Tibial nerve (tissue), 4 donors: ENCODE measurements at regions not wholly inside any gene's neighbourhood (a gene's known extent, or its start where the extent isn't known, plus 50 kb on each side); places are given as distances from the start of the nearest gene placed in this dataset.

Experiments used
- DNase-seq, 2 donors: peaks; one replicate each; pipeline ENCODE4 v3.0.0-alpha.2; 2019; ENCODE audit warnings: low spot score in 2 of 2
- H3K27ac ChIP-seq, 4 donors: fragments of 200-600 bp; sonication (generic) in 3 of 4; one replicate each; pipeline ENCODE4 v1.5.1; 2017 to 2019; ENCODE audit warnings: mild to moderate bottlenecking in 1 of 4
- H3K27me3 ChIP-seq, 2 donors: fragments of 200-600 bp; sonication (generic) in 1 of 2; one replicate each; pipeline versions ENCODE4 v1.5.1 to v1.6.0; 2017 to 2019
- H3K36me3 ChIP-seq, 3 donors: fragments of 200-600 bp; sonication (generic); one replicate each; pipeline ENCODE4 v1.5.1; 2018 to 2019
- H3K4me1 ChIP-seq, 4 donors: fragments of 200-600 bp; sonication (generic) in 3 of 4; one replicate each; pipeline ENCODE4 v1.5.1; 2017 to 2019
- H3K4me3 ChIP-seq, 4 donors: fragments of 200-600 bp; sonication (generic) in 3 of 4; one replicate each; pipeline ENCODE4 v1.5.1; 2017 to 2019; ENCODE audit warnings: mild to moderate bottlenecking in 1 of 4, moderate library complexity in 1 of 4
- H3K9me3 ChIP-seq, 4 donors: fragments of 200-600 bp; sonication (generic) in 3 of 4; one replicate each; pipeline ENCODE4 v1.5.1; 2017 to 2019
- CTCF ChIP-seq, 5 experiments: fragments of 200-600 bp in 3 of 5; fragments of 450-650 bp in 2 of 5; sonication (generic) in 3 of 5; IDR thresholded peaks; one replicate each; pipeline ENCODE4 v1.5.1; 2016 to 2019; ENCODE audit warnings: antibody characterized with exemption in 5 of 5, mild to moderate bottlenecking in 3 of 5, moderate library complexity in 2 of 5
- EP300 ChIP-seq, 2 donors: sonication (generic); formaldehyde crosslinking; IDR thresholded peaks; one replicate each; pipeline ENCODE4 v1.6.1; 2017; ENCODE audit warnings: antibody characterized with exemption in 2 of 2, mild to moderate bottlenecking in 1 of 2
- POLR2A ChIP-seq, 2 donors: fragments of 450-650 bp; IDR thresholded peaks; one replicate each; pipeline ENCODE4 v1.6.1; 2017; ENCODE audit warnings: antibody characterized with exemption in 2 of 2, mild to moderate bottlenecking in 2 of 2, moderate library complexity in 2 of 2
- WGBS, 2 donors: methylation state at CpG; one replicate each; pipeline ENCODE4 v1.1.5; 2018; 5-methylcytosine and 5-hydroxymethylcytosine counted together

GRCh38 chr17:59487161-59487873 is 78.1 kb upstream of the DHX40 start:
- Histone ChIP-seq H3K4me3 (no peak overlapping the region), H3K4me1 (no peaks in the 10 kb centered on the region), H3K36me3 (no peaks in the 10 kb centered on the region), H3K27ac (no peak overlapping the region), H3K27me3 (no peaks in the 10 kb centered on the region), H3K9me3 (no peaks in the 10 kb centered on the region)
- WGBS, 2 donors: 66 to 72% methylated on average over 7 of the region's 7 CpGs
- DNase-seq: no peak
- TF ChIP-seq POLR2A (IDR thresholded peaks at IDR 0.05): no peak
- TF ChIP-seq EP300 (IDR thresholded peaks at IDR 0.05): no peak
- TF ChIP-seq CTCF (IDR thresholded peaks at IDR 0.05): no peak

GRCh38 chr17:59488805-59489204 is 76.6 kb upstream of the DHX40 start:
- Histone ChIP-seq H3K27me3 (no peaks in the 10 kb centered on the region), H3K4me3 (no peak overlapping the region), H3K27ac (no peak overlapping the region), H3K36me3 (no peaks in the 10 kb centered on the region), H3K4me1 (no peaks in the 10 kb centered on the region), H3K9me3 (no peaks in the 10 kb centered on the region)
- DNase-seq: no peak
- 86 to 91% methylated on average over 5 of the region's 5 CpGs for WGBS, 2 donors
- TF ChIP-seq CTCF (IDR thresholded peaks at IDR 0.05) (no peak), POLR2A (IDR thresholded peaks at IDR 0.05) (no peak), EP300 (IDR thresholded peaks at IDR 0.05) (no peak)

- H3K4me3 ChIP-seq: no peak overlapping the region
- DNase-seq: no peak
- no peak overlapping the region for H3K27ac ChIP-seq
- WGBS, 2 donors: 25 to 34% methylated on average over 3 of the region's 3 CpGs
- H3K9me3 ChIP-seq: no peaks in the 10 kb centered on the region
- TF ChIP-seq CTCF (IDR thresholded peaks at IDR 0.05): no peak
- TF ChIP-seq EP300 (IDR thresholded peaks at IDR 0.05): no peak
- no peak for TF ChIP-seq POLR2A (IDR thresholded peaks at IDR 0.05)
- H3K36me3 ChIP-seq: no peaks in the 10 kb centered on the region
- no peaks in the 10 kb centered on the region for H3K27me3 ChIP-seq
- H3K4me1 ChIP-seq: no peaks in the 10 kb centered on the region
Observed at GRCh38 chr17:59490216-59490615, 75.2 kb upstream of the DHX40 start.

- Histone ChIP-seq H3K4me3 (no peak overlapping the region), H3K36me3 (no peaks in the 10 kb centered on the region), H3K4me1 (no peaks in the 10 kb centered on the region), H3K27me3 (no peaks in the 10 kb centered on the region), H3K27ac (no peak overlapping the region), H3K9me3 (no peaks in the 10 kb centered on the region)
- WGBS, 2 donors: 55 to 62% methylated on average over 5 of the region's 5 CpGs
- DNase-seq: no peak
- TF ChIP-seq CTCF (IDR thresholded peaks at IDR 0.05) (no peak), POLR2A (IDR thresholded peaks at IDR 0.05) (no peak), EP300 (IDR thresholded peaks at IDR 0.05) (no peak)
Observed at GRCh38 chr17:59491353-59492090, 73.9 kb upstream of the DHX40 start.

- WGBS, 2 donors: 60 to 73% methylated on average over 2 of the region's 2 CpGs
- H3K36me3 ChIP-seq: no peaks in the 10 kb centered on the region
- TF ChIP-seq POLR2A (IDR thresholded peaks at IDR 0.05) (no peak), EP300 (IDR thresholded peaks at IDR 0.05) (no peak), CTCF (IDR thresholded peaks at IDR 0.05) (no peak)
- no peaks in the 10 kb centered on the region for H3K4me1 ChIP-seq
- H3K27ac ChIP-seq: no peak overlapping the region
- H3K9me3 ChIP-seq: no peaks in the 10 kb centered on the region
- H3K4me3 ChIP-seq: no peak overlapping the region
- no peak for DNase-seq
- no peaks in the 10 kb centered on the region for H3K27me3 ChIP-seq
Observed at GRCh38 chr17:59492091-59492451, 73.3 kb upstream of the DHX40 start.
